HCT116 (cell line): ENCODE measurements at regions not wholly inside any gene's neighbourhood (a gene's known extent, or its start where the extent isn't known, plus 50 kb on each side); places are given as distances from the start of the nearest gene placed in this dataset.

Source experiments
- ATAC-seq: fragments of 200-7000 bp; cut with Tn5 transposase; 2 replicates; pipeline ENCODE4 v1.9.1; 2020; ENCODE audit warnings: mild to moderate bottlenecking, moderate library complexity
- BruUV-seq: library from RNA; stranded (reverse); fragments of 400-500 nt; replicated peaks from 2 replicates; lab custom pipeline; 2021; lab: Mats Ljungman, UMichigan
- CTCF ChIA-PET: fragments of 300-600 bp; sonication (Branson Sonifier 250); formaldehyde crosslinking; loops from one replicate; lab custom pipeline; 2021; ENCODE audit warnings: antibody characterized with exemption; lab: Charles Lee
- POLR2A ChIA-PET: fragments of 300-600, 350-600 bp; sonication (Branson Sonifier 250); formaldehyde crosslinking; loops from one replicate; lab custom pipeline; 2021; ENCODE audit warnings: antibody characterized with exemption; lab: Charles Lee
- RAD21 ChIA-PET, 2 experiments: fragments of 300-600 bp; sonication (Branson Sonifier 250); formaldehyde crosslinking; loops; one replicate each; lab custom pipeline; 2023; ENCODE audit warnings: low total read pairs in 2 of 2; ENCODE audit not compliant: uncharacterized antibody in 2 of 2, unreplicated experiment in 2 of 2, low non-redundant PET in 1 of 2; lab: Charles Lee
- DNase-seq: peaks from one replicate; pipeline ENCODE4 v3.0.0-alpha.2; 2010; ENCODE audit warnings: low read depth, low spot score
- H2AFZ ChIP-seq: fragments of 200-600 bp; shearing (Covaris generic), sonication (generic); 2 replicates; pipeline ENCODE4 v1.6.1; 2017; ENCODE audit warnings: low read depth, mixed run types, mixed read lengths, antibody characterized with exemption, low read length; ENCODE audit not compliant: poor library complexity, severe bottlenecking
- H3K27ac ChIP-seq: 2 replicates; pipeline ENCODE4 v1.5.1; 2012; ENCODE audit warnings: low read depth, low read length
- H3K27me3 ChIP-seq: fragments of 200-600 bp; sonication (generic); 2 replicates; pipeline ENCODE4 v1.6.1; 2016; ENCODE audit warnings: mixed run types, low read length, mixed read lengths; ENCODE audit not compliant: insufficient read depth
- H3K36me3 ChIP-seq, 2 experiments: fragments of 200-500 bp in 1 of 2; fragments of 200-600 bp in 1 of 2; sonication (Bioruptor generic) in 1 of 2; sonication (generic) in 1 of 2; 2 replicates each; pipeline versions ENCODE4 v1.5.1 to v1.6.1; 2014 to 2016; ENCODE audit warnings: low read length in 2 of 2, inconsistent platforms in 1 of 2, mixed read lengths in 1 of 2, mixed run types in 1 of 2; ENCODE audit not compliant: insufficient read depth in 2 of 2, control insufficient read depth in 1 of 2
- H3K4me1 ChIP-seq, 2 experiments: fragments of 200-600 bp in 1 of 2; sonication (generic) in 1 of 2; 2 replicates each; pipeline versions ENCODE4 v1.5.1 to v1.6.1; 2012 to 2017; ENCODE audit warnings: low read length in 2 of 2, inconsistent platforms in 1 of 2, mild to moderate bottlenecking in 1 of 2, mixed read lengths in 1 of 2, mixed run types in 1 of 2, moderate library complexity in 1 of 2; ENCODE audit not compliant: insufficient read depth in 2 of 2, control insufficient read depth in 1 of 2
- H3K4me2 ChIP-seq: fragments of 200-600 bp; sonication (generic); 2 replicates; pipeline ENCODE4 v1.6.1; 2017; ENCODE audit warnings: mixed run types, low read length, mixed read lengths
- H3K4me3 ChIP-seq, 2 experiments: fragments of 200-600 bp in 1 of 2; sonication (generic) in 1 of 2; replicated peaks in 1 of 2; 2 replicates each; pipeline ENCODE4 v1.5.1; 2011 to 2016; ENCODE audit warnings: low read length in 2 of 2, control low read depth in 1 of 2, low read depth in 1 of 2, mild to moderate bottlenecking in 1 of 2, mixed read lengths in 1 of 2, mixed run types in 1 of 2
- H3K79me2 ChIP-seq: fragments of 200-600 bp; sonication (generic); 2 replicates; pipeline ENCODE4 v1.6.1; 2017; ENCODE audit warnings: mild to moderate bottlenecking, mixed run types, low read length, moderate library complexity, mixed read lengths; ENCODE audit not compliant: insufficient read depth
- H3K9ac ChIP-seq: fragments of 200-600 bp; sonication (generic); 2 replicates; pipeline ENCODE4 v1.6.1; 2016; ENCODE audit warnings: low read length, mixed read lengths
- H3K9me2 ChIP-seq: fragments of 200-600 bp; sonication (generic), shearing (Covaris generic); 2 replicates; pipeline ENCODE4 v1.6.1; 2017; ENCODE audit warnings: mixed run types, mild to moderate bottlenecking, moderate library complexity; ENCODE audit not compliant: insufficient read depth
- H3K9me3 ChIP-seq, 2 experiments: fragments of 200-500 bp in 1 of 2; fragments of 200-600 bp in 1 of 2; sonication (Bioruptor generic) in 1 of 2; sonication (generic) in 1 of 2; 2 replicates each; pipeline ENCODE4 v1.6.1; 2014 to 2017; ENCODE audit warnings: low read length in 2 of 2, mixed read lengths in 2 of 2, inconsistent platforms in 1 of 2, low read depth in 1 of 2, mild to moderate bottlenecking in 1 of 2, mixed run types in 1 of 2, moderate library complexity in 1 of 2; ENCODE audit not compliant: control insufficient read depth in 1 of 2, insufficient read depth in 1 of 2
- H4K20me1 ChIP-seq: fragments of 200-600 bp; sonication (generic), shearing (Covaris generic); 2 replicates; pipeline ENCODE4 v1.6.1; 2017; ENCODE audit warnings: mixed run types, mild to moderate bottlenecking, moderate library complexity; ENCODE audit not compliant: insufficient read depth
- ATF3 ChIP-seq: IDR thresholded peaks from 2 replicates; pipeline ENCODE4 v1.6.1; 2012
- EZH2 ChIP-seq: fragments of 200-600 bp; sonication (generic); IDR thresholded peaks from 2 replicates; pipeline ENCODE4 v1.6.1; 2017; ENCODE audit warnings: antibody characterized with exemption, mixed run types
- EZH2phosphoT487 ChIP-seq: fragments of 200-600 bp; IDR thresholded peaks from 2 replicates; pipeline ENCODE4 v1.6.1; 2018; ENCODE audit warnings: antibody characterized with exemption, borderline replicate concordance
- RAD21 ChIP-seq: IDR thresholded peaks from 2 replicates; pipeline ENCODE4 v1.6.1; 2012; ENCODE audit warnings: low read depth, mild to moderate bottlenecking
- REST ChIP-seq: IDR thresholded peaks from 2 replicates; pipeline ENCODE4 v1.6.1; 2012; ENCODE audit warnings: low read depth
- SIN3A ChIP-seq: IDR thresholded peaks from 2 replicates; pipeline ENCODE4 v1.6.1; 2012; ENCODE audit warnings: low read depth
- SP1 ChIP-seq: IDR thresholded peaks from 2 replicates; pipeline ENCODE4 v1.6.1; 2012; ENCODE audit warnings: low read depth
- SRF ChIP-seq: IDR thresholded peaks from 2 replicates; pipeline ENCODE4 v1.6.1; 2012; ENCODE audit warnings: low read depth
- ZFX ChIP-seq: fragments of 450-650 bp; IDR thresholded peaks from 2 replicates; pipeline ENCODE4 v1.6.1; 2017
- ZNF274 ChIP-seq: fragments of 200-500 bp; sonication (Bioruptor generic); IDR thresholded peaks from 2 replicates; pipeline ENCODE4 v1.6.1; 2014; ENCODE audit warnings: mild to moderate bottlenecking, low read depth, low read length, inconsistent platforms
- intact Hi-C: fragments of 100-400 bp; cut with micrococcal nuclease; formaldehyde crosslinking; loops from 2 replicates; pipeline ENCODE4 v1.10.0; 2022

GRCh38 chr5:62825623-62826220, 247.1 kb downstream of the LRRC70 start:
- CTCF ChIA-PET, result no interaction called here
- H4K20me1 ChIP-seq, result no peaks in the 10 kb centered on the region
- H2AFZ ChIP-seq, result no peak overlapping the region
- H3K9ac ChIP-seq, result no peak overlapping the region
- no peak for ATAC-seq
- no peak overlapping the region for H3K4me3 ChIP-seq
- no peaks in the 10 kb centered on the region for H3K36me3 ChIP-seq
- H3K4me2 ChIP-seq, result no peak overlapping the region
- no peak overlapping the region for H3K27ac ChIP-seq
- no peak for TF ChIP-seq SP1
- no peak for TF ChIP-seq ZFX
- no peak for TF ChIP-seq SIN3A
- no peak for TF ChIP-seq REST
- no peak for TF ChIP-seq EZH2
- no peak for TF ChIP-seq EZH2phosphoT487
- TF ChIP-seq RAD21, result no peak
- TF ChIP-seq ZNF274, result no peak
- TF ChIP-seq SRF, result no peak
- no peak for TF ChIP-seq ATF3
- TF ChIP-seq, all 23 proteins: peak for 0
- no peaks in the 10 kb centered on the region for H3K9me2 ChIP-seq
- intact Hi-C loops, result no loop called here
- RAD21 ChIA-PET, result no interaction called here
- H3K9me3 ChIP-seq, result no peaks in the 10 kb centered on the region
- no TSS peak for BruUV-seq
- H3K79me2 ChIP-seq, result no peaks in the 10 kb centered on the region
- H3K4me1 ChIP-seq, result no peaks in the 10 kb centered on the region
- DNase-seq, result no peak
- H3K27me3 ChIP-seq, result no peaks in the 10 kb centered on the region
- POLR2A ChIA-PET, result no interaction called here
